ENCODE measurements at regions not wholly inside any gene's neighbourhood (a gene's known extent, or its start where the extent isn't known, plus 50 kb on each side); places are given as distances from the start of the nearest gene placed in this dataset.

DNA sequence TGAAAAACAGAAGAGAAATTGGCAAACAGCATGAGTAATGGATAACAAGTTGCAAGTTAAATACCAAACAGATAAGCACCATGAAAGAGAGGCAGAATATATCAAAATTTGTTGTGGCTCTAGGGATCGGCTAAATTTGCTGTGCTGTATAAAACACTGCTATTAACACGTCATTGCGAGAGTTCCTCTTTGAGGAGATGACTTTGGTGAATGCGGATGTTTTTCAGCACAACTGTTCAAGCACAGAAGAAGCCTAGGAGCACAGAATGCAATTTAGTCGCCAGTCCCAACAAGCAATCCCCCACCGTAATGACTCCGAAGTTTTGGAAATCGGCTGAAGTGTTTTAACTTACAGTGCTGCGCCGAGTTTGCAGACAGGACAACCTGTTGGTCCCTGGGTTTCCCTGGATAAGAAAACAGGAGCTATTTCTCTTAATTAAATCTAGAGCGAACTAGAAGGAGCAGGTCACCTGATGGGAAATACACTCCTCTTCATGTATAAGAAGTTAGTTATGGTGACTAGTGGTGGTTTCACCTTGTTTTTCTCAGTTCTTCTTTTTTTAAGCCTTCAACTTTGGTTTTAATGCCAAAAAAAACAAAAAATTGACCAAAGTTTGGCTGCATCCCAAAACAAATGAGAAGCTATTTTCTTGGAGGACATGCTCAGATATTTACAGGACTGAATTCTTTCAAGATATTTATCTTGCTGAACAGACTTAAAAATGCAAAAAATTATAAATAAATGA, 454.1 kb upstream of the SALL3 start:
- TF ChIP-seq, protein P1, sequence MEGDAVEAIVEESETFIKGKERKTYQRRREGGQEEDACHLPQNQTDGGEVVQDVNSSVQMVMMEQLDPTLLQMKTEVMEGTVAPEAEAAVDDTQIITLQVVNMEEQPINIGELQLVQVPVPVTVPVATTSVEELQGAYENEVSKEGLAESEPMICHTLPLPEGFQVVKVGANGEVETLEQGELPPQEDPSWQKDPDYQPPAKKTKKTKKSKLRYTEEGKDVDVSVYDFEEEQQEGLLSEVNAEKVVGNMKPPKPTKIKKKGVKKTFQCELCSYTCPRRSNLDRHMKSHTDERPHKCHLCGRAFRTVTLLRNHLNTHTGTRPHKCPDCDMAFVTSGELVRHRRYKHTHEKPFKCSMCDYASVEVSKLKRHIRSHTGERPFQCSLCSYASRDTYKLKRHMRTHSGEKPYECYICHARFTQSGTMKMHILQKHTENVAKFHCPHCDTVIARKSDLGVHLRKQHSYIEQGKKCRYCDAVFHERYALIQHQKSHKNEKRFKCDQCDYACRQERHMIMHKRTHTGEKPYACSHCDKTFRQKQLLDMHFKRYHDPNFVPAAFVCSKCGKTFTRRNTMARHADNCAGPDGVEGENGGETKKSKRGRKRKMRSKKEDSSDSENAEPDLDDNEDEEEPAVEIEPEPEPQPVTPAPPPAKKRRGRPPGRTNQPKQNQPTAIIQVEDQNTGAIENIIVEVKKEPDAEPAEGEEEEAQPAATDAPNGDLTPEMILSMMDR (IDR thresholded peaks at IDR 0.05; ENCODE audit: control insufficient read depth, insufficient read depth, low read depth, low read length, missing control alignments), result no peak
- H3K4me3 ChIP-seq (ENCODE audit: control insufficient read depth, low read depth, low read length), result no peak overlapping the region
- DNase-seq (ENCODE audit: low read depth), result no peak

DNA sequence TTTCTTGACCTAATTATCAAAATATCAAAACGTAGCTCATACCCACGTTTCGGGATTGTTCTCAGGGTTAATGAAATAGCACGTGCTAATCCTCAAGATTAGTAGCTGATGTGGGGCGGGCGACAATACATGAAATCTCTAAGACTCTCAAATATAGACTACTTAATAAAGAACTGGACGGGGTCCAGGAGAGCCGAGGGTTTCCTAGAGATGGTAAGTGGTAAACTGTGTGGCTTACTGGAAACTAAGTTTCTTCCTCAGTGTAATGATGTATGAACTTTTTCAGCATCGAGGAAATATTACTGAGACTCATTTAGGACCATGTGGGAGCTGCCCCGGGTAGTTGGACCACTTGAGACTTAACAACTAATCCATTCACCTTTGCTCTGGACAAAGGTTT, 453.3 kb upstream of the SALL3 start:
- TF ChIP-seq, protein P1 (IDR thresholded peaks at IDR 0.05; ENCODE audit: control insufficient read depth, insufficient read depth, low read depth, low read length, missing control alignments), result no peak
- no peak overlapping the region for H3K4me3 ChIP-seq (ENCODE audit: control insufficient read depth, low read depth, low read length)
- DNase-seq (ENCODE audit: low read depth), result no peak

DNA sequence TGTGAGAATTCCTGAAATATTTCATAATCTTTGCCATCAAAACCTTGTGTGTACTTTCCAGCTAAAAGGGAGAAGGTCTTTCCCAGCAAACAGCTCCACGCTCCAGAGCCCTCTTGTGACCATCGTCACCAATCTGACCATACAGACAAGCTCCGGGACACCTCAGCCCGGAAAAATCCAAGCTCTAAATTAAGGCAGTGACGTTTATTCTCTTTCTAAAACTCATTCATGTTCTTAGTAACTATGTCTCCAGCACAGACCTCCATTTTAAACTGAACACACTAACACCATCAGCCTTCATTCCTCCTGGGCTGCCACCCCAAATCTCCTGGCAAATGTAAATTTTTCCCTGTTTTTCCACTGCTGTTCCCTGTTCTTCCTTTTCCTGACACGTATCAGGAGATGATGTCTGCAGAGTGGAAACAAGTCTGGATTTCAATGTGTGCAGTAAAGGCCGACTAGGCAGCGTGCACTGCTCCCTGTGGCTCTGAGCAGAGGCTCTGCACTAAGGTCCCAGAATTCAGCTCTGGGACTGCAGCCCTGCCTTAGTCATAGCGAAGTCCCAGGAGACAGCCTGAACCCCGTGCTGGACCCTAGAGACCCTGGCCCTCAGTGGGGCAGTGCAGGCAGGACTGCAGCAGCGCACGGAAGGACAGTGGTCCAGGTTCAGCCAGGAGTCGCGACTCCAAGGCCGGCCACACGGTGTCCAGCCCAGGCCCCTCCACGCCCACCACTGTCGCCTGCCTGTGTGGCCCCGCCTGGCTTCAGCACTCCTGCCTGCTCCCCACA, 452.5 kb upstream of the SALL3 start:
- TF ChIP-seq, protein P1 (IDR thresholded peaks at IDR 0.05; ENCODE audit: control insufficient read depth, insufficient read depth, low read depth, low read length, missing control alignments), result no peak
- no peak for DNase-seq (ENCODE audit: low read depth)
- H3K4me3 ChIP-seq (ENCODE audit: control insufficient read depth, low read depth, low read length), result no peak overlapping the region

DNA sequence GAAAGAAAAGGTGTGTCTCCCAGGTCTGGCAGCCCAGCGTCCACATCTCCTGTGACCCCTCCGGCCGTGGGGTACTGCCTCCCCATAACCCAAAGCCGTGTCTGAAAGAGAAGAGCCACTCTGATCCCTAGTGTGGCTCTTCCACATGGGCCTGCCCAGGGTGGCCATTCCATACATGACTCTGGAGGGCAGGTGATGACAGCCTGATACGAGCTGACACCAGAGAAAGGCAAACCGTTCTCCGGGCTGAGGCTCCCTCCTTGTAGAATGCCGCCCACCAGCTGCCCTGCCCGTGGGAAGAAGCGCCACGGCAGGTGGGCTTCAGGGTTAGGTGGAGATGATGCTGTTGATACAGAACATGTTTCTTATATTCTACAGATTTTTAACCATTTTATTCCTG, 451.6 kb upstream of the SALL3 start:
- TF ChIP-seq, protein P1 (IDR thresholded peaks at IDR 0.05; ENCODE audit: control insufficient read depth, insufficient read depth, low read depth, low read length, missing control alignments), result no peak
- no peak for DNase-seq (ENCODE audit: low read depth)
- no peak overlapping the region for H3K4me3 ChIP-seq (ENCODE audit: control insufficient read depth, low read depth, low read length)

DNA sequence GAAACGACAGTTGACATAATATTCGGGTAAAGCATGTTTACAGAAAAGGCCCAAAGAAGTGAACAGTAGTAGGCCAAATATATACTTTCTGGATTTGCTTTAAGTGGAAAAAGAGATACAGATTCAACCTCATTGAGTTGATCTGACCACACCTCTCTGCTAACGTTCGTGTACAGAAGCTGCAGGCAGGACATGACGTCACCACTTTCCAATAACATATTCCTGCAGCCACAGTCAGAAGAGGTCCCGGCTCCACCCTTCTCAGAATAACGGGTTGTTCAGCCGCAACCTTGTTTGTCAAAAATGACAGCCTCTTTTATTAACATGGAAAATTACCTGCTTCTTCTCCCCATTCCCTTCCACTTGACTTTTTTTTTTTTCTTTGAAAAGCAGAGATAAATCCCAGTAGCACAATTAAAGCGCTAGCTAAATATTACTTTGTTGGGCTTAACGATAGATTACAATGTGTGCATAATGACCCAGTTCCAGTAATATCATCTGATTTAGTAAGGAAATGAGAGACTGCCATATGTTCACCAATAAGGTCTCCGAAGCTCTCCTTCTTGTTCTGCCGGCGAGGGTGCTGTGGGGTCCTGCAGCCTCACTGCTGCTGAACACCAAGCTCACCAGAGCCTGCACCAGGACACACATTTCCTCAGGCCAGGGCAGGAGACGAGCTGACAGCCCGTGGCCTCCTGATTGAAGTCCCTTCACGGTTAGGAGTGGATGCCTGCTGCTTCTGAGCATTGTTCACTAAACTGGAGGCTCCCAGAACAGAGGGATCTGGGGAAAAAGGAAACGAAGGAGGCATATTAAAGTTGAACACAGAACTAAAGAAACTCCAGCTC, 451.0 kb upstream of the SALL3 start:
- no peak for DNase-seq (ENCODE audit: low read depth)
- TF ChIP-seq, protein P1 (IDR thresholded peaks at IDR 0.05; ENCODE audit: control insufficient read depth, insufficient read depth, low read depth, low read length, missing control alignments), result no peak
- no peak overlapping the region for H3K4me3 ChIP-seq (ENCODE audit: control insufficient read depth, low read depth, low read length)

DNA sequence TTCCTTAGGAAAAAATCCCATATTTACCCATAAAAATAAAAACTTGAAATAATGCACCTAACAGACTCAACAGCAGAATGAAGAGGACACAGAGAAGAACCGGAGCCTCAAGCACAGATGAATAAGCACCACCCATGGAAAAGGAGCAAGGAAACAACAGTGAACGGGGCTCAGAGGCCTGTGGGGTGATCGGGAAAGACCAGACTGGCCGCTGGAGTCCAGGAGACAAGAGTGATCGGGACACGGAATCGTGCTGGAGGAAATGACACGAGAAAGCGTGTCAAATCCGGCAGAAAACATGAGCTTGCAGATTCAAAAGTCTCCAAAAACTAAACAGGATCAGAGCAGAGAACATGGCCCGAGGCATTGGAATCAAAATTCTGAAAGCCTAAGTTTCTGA, 448.0 kb upstream of the SALL3 start:
- DNase-seq (ENCODE audit: low read depth), result no peak
- H3K4me3 ChIP-seq (ENCODE audit: control insufficient read depth, low read depth, low read length), result no peak overlapping the region
- TF ChIP-seq, protein P1 (IDR thresholded peaks at IDR 0.05; ENCODE audit: control insufficient read depth, insufficient read depth, low read depth, low read length, missing control alignments), result no peak

Measured in AG09309 (cell line).